ENCODE measurements at regions not wholly inside any gene's neighbourhood (a gene's known extent, or its start where the extent isn't known, plus 50 kb on each side); places are given as distances from the start of the nearest gene placed in this dataset.

DNA sequence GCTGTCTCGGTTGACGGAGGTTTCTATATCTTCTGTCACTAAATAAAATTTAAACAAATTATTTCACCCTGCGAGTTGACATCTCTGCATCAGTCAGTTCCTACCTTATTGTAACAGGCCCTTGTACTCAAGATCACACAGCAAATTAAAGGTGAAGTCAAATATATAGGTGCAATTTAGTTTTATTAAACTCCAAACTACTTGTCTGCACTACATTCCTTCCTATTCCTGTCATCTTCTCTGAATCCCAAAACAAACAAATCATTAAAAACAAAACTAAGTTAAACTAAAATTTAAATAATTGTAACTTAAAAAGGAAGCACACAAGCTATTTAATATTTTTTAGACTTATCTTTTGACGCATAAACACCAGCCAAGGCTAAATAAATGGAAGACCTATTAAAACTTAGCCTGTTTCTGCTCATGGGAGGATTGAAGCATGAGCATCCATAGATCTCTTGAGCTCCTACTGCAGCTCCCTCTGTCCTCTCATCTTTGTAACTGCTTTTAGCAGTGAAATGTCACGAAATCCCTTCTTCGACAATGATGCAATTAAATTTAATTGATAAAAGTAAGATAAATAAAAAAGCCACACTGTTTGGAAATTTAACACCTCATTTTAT, 1152.3 kb upstream of the GJE1 start:
- Mint-ChIP-seq H3K36me3 (ENCODE audit: low read depth) (0 out of 2 replicates have a peak, but pooled peaks cover 6% of the 10 kb centered on the region), H3K9me3 (no peaks in the 10 kb centered on the region), H3K27me3 (ENCODE audit: insufficient read depth) (no peaks in the 10 kb centered on the region; the same call in 1 of the 2 replicates), H3K4me3 (no peak overlapping the region; the same call in 1 of the 2 replicates), H3K27ac (peak overlapping the region; percentile 69), H3K4me1 (ENCODE audit: low read depth) (peaks cover 33% of the 10 kb centered on the region)
- TF ChIP-seq, protein P1, sequence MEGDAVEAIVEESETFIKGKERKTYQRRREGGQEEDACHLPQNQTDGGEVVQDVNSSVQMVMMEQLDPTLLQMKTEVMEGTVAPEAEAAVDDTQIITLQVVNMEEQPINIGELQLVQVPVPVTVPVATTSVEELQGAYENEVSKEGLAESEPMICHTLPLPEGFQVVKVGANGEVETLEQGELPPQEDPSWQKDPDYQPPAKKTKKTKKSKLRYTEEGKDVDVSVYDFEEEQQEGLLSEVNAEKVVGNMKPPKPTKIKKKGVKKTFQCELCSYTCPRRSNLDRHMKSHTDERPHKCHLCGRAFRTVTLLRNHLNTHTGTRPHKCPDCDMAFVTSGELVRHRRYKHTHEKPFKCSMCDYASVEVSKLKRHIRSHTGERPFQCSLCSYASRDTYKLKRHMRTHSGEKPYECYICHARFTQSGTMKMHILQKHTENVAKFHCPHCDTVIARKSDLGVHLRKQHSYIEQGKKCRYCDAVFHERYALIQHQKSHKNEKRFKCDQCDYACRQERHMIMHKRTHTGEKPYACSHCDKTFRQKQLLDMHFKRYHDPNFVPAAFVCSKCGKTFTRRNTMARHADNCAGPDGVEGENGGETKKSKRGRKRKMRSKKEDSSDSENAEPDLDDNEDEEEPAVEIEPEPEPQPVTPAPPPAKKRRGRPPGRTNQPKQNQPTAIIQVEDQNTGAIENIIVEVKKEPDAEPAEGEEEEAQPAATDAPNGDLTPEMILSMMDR (IDR thresholded peaks at IDR 0.05): peak; percentile 34; the same call in 1 of the 2 replicates
- peak; percentile 16 for DNase-seq

DNA sequence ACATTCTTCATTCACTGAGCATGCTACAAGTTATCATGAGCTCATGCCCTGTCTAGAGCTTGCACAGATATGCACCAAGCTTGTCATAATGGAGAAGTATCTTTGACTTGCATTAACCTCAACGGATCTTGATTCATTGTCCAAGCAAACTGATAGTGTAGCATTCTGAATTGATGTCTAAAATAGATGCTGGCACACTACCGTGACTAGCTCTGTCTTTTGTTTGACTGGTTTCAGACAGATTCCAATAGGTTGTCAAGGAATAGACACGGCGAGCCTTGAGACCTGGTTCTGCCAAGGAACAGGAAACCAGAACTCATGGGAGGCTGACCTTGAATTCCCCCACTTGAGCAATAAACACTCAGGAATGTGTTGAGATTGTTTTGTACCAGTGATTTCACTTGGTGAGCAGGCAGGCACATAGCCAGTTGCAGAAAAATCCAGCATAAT, 1153.1 kb upstream of the GJE1 start:
- peaks cover 29% of the 10 kb centered on the region for H3K4me1 Mint-ChIP-seq (ENCODE audit: low read depth)
- H3K9me3 Mint-ChIP-seq: no peaks in the 10 kb centered on the region
- H3K36me3 Mint-ChIP-seq (ENCODE audit: low read depth): 0 out of 2 replicates have a peak, but pooled peaks cover 6% of the 10 kb centered on the region
- peak overlapping the region; percentile 69 for H3K27ac Mint-ChIP-seq
- peak; percentile 74 for DNase-seq
- H3K27me3 Mint-ChIP-seq (ENCODE audit: insufficient read depth): no peaks in the 10 kb centered on the region; the same call in 1 of the 2 replicates
- no peak overlapping the region for H3K4me3 Mint-ChIP-seq
- TF ChIP-seq, protein P1 (IDR thresholded peaks at IDR 0.05): no peak

DNA sequence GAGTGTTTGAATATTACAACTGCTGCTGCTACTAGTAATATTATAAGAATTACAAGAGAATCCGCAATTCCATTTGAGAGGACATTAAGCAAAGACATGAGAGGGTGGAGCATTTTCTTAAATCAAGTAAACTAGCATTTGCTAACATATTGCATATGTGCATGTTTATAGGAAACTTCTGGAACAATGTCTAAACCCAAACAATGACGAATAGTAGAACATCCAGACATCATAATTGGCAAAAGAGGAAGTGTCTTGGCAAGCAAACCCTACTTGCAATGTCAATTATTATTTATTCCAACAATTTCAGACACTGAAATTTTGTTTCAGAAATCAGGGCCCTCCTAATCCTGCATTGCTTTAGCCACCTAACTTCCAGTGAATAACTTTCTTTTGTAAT, 1155.3 kb upstream of the GJE1 start:
- H3K4me1 Mint-ChIP-seq (ENCODE audit: low read depth): peaks cover 29% of the 10 kb centered on the region
- peaks cover 25% of the 10 kb centered on the region for H3K36me3 Mint-ChIP-seq (ENCODE audit: low read depth)
- no peak for DNase-seq
- TF ChIP-seq, protein P1 (IDR thresholded peaks at IDR 0.05): no peak
- H3K4me3 Mint-ChIP-seq: no peak overlapping the region
- no peak overlapping the region for H3K27ac Mint-ChIP-seq
- H3K27me3 Mint-ChIP-seq (ENCODE audit: insufficient read depth): no peaks in the 10 kb centered on the region; the same call in 1 of the 2 replicates
- H3K9me3 Mint-ChIP-seq: peaks cover 11% of the 10 kb centered on the region

DNA sequence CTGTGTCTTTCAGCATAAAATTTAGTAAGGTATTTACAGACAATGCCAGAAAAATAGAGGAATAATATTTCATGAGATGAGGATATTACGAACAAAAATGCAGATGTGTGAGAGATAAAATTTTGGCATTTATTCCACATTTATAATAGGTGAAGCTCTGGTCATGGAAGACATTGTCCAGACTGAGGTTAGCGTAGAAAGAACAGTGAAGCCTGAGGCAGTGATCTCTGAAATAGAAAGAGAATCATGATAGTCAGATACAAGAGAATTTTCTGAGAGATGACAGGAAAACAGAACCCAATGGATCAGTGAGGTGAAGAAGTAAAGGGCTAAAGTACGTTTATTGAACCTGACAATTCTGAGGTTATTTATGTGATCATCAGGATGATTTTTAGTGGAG, 1155.9 kb upstream of the GJE1 start:
- Mint-ChIP-seq H3K9me3 (peaks cover 17% of the 10 kb centered on the region), H3K4me3 (no peak overlapping the region), H3K4me1 (ENCODE audit: low read depth) (peaks cover 29% of the 10 kb centered on the region), H3K27me3 (ENCODE audit: insufficient read depth) (no peaks in the 10 kb centered on the region; the same call in 1 of the 2 replicates), H3K27ac (no peak overlapping the region), H3K36me3 (ENCODE audit: low read depth) (peaks cover 29% of the 10 kb centered on the region)
- DNase-seq: no peak
- TF ChIP-seq, protein P1 (IDR thresholded peaks at IDR 0.05): no peak

DNA sequence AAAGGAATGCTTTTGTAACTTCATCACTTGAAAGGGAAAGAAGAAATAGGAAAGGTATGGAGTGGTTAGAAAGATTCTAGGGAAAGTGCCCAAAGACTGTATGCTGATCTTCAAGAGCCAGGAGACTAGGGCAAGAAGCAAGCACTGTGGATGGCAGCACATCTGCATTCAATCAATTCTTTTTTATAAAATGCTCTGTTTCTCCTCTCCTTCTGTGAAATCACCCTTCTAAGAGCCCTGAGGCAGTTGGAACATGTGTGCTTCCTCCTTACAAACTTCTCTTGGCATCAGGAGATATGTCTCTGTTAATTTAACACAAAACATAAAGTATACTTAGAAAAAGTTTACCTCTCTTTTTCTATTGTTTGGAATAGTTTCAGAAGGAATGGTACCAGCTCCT, 1162.2 kb upstream of the GJE1 start:
- TF ChIP-seq, protein P1 (IDR thresholded peaks at IDR 0.05): no peak
- H3K4me1 Mint-ChIP-seq (ENCODE audit: low read depth): peaks cover 22% of the 10 kb centered on the region
- no peak overlapping the region for H3K4me3 Mint-ChIP-seq
- no peak overlapping the region for H3K27ac Mint-ChIP-seq
- DNase-seq: peak; percentile 39
- no peaks in the 10 kb centered on the region for H3K27me3 Mint-ChIP-seq (ENCODE audit: insufficient read depth)
- H3K9me3 Mint-ChIP-seq: peaks cover 24% of the 10 kb centered on the region
- H3K36me3 Mint-ChIP-seq (ENCODE audit: low read depth): peaks cover 33% of the 10 kb centered on the region

All from HFFc6 (cell line).